Stimulated activated CD8-positive, alpha-beta memory T cell treated with anti-CD3 and anti-CD28 coated beads, Interleukin-7, amount 100 ng/mL, for 4 hours (primary cell): ENCODE measurements at regions not wholly inside any gene's neighbourhood (a gene's known extent, or its start where the extent isn't known, plus 50 kb on each side); places are given as distances from the start of the nearest gene placed in this dataset.
A peak's percentile ranks its signal among the peaks of the same experiment; 100 is the strongest.

Experiments used
- DNase-seq, 2 donors: peaks; one replicate each; pipeline ENCODE4 v3.0.0-alpha.2; 2020; ENCODE audit warnings: low read depth in 2 of 2

DNA sequence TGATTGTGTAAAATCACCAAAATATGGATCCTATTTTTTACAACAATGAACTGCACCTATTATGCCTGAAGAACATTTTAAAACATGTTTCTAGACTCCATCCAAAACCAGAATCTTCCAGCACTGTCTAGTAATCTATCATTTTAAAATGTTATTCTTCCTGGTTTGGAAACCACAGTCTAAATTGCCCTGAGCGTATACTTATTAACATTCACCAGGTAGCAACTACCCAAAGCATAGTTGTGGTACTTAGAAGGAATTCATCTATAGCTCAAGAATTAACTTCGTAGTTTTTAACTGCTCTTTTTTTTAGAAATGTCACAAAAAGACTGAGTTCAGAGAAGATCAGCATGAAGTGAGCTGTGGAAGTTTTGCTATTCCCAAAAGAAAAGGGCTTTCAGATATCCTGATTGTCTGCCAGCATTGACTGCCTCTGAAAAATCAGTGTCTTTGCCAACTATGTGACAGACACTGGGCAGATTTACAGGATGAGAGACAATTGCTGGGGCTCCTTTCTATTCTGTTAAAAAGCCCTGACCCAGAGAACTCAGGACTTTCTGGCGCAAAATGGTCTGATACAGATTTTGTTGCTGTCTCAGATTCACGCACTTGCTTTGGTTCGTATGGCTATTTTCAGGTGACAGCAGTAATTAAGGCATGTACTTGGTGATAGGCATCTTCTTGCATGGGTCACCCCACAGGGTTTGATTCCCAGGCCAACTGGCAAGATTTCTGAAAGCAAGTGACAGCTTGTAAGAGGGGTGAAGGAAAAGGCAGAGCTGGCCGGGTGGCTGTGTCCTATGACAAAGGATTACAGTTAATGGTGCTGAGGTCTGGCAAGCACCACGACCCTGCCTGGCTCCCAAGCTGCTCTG is 152.5 kb upstream of the RAI14 start:
- no peak for DNase-seq

DNA sequence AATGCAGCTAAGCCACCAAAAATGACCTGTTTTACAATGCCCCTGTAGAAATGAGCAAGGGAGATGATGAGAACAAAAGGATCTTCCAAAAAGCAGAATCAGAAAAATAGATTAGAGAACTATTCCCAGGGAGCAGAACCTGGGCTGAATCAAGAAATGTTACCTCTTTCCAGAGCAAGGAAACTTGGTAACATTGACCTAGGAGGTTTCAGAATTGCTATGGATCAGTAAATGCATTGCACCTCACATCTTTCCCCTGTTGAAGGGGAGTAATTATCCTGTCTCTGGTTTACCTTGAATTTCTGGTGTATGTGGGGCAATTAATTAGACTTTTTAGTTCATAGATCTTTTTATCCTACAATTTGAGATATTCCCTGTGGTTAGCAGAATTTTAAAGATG is 151.2 kb upstream of the RAI14 start:
- DNase-seq, result no peak

DNA sequence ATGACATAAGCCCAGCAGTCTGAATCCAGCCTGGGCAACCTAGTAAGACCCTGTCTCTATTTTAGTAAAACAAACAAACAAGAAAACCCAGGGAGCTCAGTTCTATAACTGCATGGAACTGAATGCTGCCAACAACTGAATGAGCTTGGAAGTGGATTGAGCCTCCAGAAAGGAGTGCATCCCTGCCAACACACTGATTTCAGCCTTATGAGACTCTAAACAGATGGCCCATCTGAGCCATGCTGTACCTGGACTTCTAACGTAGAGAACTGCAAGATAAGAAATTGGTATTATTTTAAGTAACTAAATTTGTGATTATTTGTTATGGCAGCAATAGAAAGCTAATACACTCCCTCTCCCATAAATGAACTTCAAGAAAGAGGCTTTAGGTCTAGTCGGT is 150.4 kb upstream of the RAI14 start:
- no peak for DNase-seq

DNA sequence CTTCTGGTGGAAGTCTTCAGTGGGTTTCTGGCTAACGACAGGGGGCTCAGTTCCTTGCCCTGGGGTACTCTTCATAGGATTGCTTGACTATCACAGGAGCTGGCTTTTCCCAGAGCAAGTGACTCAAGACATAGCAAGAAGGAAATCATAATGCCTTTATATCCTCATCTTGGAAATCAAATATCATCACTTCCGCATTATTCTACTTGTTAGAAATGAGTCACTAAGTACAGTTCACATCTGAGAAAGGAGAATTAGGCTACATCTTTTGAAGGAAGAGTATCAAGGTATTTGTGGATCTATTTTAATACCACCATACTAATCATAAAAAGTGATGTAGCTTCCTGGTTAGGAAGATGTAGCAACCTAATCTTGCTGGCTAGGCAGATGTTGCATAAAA is 148.2 kb upstream of the RAI14 start:
- DNase-seq, result no peak

DNA sequence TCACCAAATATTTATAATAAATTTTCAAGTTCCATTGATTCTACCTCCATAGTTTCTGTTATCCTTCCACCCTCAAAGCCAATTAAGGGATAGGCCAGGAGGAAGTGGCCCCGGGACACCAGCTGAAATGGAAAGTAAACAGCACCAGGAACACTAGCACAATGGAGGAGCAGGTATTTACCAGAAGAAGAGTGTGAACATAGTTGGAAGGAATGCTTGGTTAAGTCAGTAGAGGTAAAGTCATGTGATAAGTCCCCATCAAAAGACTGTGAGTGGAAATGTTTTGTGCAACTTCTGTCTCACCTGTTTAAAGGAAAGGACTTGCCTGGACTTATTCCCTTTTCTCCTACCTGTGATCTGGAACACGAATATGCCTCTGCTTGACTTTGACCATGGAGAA is 146.7 kb upstream of the RAI14 start:
- DNase-seq, result no peak

DNA sequence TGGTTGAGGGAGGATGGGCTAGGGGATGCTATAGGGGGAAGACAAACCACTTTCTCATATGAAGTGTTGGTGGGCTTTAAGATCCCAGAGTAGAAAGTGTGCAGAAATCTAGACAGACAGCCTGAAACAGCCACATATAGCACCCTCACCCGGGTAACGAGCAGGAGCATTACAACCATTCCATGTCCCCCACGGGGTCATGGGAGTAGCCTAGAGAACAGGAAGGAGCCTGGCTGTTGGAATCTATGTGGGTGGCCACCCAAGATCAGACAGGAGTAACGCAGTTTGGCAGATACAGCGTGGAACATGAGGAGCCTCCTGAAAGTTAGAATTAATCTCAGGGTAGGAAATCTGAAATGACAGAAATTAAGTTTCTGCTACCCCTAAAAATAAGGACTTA is 146.1 kb upstream of the RAI14 start:
- no peak for DNase-seq

DNA sequence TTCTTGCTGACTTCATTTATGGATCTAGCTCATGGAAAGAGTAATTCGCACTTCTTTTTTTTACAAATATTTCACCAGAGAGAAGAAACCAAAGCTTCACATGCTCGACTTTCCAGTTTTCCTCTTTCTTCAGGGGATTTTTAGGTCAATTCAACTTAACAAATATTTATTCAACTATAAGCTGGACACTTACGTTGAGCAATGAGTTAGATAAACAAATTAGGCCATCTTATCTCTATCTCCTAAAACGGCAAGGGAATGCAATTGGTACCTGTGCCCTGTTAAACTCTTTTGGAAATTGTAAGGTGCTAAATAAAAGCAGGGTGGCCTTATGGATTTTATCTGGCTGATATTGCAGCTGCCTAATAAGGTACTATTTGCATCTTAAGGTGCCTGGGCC is 145.1 kb upstream of the RAI14 start:
- DNase-seq, result no peak

DNA sequence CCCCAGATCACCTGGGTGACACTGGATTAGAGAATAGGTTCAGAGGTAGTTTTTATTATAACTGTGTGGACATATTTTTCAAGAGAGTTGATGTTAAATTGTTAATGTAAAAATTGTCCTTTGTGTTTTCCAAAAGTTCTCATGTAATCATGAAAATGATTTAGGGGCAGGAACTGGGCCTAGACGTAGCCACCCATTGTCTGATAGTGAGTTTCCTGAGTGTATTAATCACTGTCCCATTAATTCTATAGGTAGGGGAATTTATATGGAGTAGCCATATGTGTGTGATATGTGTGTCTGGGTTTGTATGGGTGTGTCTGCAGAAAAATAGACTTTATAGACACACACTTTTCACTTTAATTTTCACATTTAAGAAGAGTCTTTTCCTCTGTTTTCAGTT is 144.6 kb upstream of the RAI14 start:
- DNase-seq, result no peak

DNA sequence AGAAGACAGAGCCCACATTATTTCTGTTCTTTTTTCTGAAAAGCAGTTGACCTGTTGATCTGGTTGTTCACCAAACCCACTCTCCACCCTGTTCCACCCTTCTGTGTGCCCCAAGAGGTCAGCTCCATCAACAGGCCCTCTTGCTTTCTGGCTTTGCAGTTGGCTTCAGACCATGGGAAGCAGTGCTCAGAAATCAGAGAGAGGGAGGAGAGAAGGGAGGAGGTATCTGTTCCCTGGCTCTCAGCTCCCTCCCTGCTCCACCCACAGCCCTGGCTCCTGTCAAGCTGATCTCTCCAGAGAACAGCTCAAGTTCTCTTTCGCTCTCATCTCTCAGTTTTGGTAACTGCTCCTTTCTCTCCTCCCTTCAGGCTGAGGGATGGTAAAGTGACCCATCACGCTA is 144.2 kb upstream of the RAI14 start:
- DNase-seq, result no peak

DNA sequence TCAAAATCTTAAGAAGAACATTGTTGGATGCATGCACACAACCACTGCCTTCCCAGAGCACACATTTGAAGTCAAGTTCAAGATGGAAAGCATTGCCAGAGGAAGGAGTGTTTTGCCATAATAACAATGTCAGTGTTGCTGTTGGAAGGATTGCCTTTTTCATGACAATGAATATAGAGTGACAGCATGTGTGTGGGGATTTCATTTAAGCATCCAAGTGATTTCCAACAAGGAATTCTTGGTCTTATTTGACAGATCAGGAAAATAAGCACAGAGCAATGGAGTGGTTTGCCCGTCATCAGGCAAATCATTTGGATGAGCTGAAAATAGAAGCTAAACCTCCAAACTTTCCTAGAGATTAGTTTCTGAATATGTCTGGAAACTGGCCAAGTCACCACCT is 140.0 kb upstream of the RAI14 start:
- no peak for DNase-seq

DNA sequence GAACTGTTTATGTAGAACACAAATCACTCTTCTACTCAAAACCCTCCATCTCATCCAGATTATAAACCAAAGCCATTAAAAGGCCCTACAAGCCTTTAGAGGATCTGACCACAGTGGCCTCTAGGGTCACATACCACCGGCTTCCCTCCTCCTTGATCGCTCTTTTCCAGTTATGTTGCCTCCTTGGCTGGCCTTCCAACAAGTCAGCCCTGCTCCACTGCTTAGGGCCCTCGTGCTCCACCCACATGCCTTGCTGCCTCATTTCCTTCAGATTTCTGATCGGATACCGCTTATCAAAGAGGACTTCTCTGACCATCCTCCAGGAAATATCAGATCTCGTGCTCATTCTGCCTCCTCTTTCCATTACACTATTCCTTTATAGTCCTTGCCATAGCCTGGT is 139.4 kb upstream of the RAI14 start:
- DNase-seq, result no peak

DNA sequence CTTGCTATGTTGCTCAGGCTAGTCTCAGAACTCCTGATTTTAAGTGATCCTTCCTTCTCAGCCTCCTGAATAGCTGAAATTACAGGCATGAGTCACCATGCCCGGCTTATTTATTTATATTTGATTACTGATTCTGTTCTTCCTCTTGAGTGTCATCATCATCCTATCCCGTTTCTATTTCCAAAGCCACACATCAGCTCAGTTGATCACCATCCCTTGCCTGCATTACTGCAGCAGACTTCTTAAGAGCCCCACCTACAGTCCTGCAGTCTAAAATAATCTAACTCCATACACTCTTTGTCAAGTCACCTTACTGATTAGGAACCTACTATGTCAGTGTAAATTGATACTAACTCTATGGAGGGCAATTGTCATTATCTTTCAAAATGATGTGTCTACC is 138.9 kb upstream of the RAI14 start:
- DNase-seq, result no peak

DNA sequence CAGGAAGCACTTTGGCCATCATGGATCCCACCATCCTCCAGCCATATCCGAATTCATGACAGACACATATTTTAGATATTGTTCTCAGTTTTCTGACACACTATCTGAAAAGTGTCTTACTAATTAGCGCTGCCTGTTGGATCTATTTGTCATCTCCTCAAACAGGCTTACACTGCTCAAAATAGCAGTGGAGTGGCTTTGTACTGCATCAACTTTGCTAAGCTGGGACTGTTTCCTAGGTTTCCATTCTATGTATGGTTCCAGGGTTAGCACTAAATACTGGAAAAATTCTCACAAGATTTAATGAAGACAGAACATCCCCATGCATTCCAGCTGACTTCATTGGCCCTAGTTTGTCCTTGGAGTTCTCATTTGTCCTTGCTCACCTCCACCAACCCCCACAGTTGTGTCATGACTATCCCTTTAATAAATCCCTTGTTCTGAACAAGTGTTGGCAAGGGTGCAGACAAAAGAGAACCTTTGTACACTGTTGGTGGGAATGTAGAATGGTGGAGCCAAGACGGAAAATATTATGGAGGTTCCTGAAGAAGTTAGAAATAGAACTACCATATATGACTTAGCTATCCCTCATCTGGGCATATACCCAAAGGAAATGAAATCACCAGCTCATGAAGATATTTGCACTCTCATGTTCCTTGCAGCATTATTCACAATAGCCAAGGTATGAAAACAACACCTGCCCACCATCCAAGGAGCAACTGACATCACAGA is 136.5 kb upstream of the RAI14 start:
- DNase-seq, result no peak

DNA sequence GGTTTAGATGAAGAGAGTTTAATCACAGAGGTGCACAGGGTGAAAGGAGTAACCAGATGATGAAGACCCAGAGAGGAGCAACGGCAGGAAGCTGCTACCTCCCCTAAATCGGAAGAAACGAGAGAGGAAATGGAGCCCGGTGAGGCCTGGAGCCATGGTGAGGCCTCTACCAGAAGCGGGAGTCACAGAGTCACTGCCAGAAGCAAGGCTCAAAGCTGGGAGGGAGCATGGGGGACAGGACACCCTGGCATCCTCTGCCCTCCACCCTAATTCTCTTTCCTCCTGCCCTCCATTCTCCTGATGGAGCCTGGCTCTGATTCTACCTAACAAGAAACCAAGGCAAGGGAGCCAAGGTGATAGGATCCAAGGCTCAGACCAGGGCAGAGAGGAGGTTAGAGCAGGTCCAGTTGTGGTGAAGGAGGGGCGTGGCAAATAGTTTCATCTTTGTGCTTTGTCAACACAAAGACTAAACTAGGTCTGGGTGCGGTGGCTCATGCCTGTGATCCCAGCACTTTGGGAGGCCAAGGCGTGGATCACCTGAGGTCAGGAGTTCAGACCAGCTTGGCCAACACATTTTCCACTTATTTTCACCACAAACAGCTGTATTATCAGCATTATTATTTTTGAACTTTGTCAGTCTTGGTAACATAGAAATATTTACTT is 134.4 kb upstream of the RAI14 start:
- no peak for DNase-seq

DNA sequence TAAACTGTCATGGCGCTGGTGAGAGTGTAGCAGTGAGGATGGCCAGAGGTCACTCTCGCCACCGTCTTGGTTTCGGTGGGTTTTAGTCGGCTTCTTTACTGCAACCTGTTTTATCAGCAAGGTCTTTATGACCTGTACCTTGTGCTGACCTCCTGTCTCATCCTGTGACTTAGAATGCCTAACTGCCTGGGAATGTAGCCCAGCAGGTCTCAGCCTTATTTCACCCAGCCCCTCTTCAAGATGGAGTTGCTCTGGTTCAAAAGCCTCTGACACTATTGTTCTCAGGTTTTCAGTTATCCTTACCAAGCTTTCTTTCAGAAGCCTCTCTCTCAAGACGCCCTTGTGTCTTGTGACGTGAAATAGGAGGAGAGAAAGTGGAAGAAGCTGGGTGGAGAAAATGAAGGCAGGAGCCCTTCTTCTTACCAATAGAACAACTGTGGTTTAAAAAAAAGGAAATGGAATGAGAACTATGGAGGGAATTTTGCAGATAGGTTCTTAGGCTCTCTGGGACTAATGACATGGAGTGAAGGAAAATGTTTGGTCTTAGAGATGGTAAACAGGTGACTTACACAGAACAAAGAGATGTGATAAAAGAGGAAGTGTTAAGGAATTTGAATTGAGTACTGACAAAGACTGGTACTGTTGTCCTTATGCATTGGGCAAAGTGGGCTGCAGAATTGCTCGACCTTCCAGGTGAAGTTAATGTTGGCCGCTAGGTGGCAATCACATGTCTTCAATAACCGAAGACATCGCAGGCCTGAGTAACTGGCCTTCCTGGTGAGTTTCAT is 133.3 kb upstream of the RAI14 start:
- peak; percentile 8 to 22 for DNase-seq

DNA sequence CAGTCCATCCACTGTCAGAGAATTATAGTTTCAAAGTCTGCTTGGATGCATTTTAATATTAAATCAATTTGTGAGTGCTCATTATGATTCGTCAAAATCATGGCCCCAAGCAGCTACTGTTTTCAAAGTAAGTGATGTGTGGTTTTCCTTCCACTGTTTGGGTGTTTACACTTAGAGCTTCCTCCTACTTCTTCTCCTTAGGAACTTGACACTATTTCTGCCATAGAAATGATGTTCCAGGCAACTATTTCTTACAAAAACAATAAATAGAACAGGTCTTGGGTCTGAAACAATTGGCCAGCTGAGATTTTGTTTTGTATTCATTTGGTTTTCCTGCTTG is 132.8 kb upstream of the RAI14 start:
- no peak for DNase-seq

DNA sequence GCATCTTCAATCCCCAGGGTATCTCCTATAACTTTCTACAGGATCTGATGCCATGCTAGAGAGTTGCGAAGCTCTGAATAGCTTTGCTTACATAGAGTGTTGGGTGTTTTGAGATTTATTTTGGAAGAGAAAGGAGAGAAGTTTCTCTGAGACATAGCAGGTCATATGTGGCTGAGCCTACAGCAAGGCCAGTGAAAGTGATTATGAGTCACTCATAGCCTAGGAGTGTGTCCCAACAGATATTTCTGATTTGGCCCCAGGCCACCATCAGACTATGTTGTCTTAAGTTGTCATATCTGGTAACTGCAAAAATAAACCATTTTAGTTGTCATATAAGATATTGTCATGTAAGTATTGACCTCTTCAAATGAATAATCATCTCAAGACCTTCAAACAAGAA is 132.0 kb upstream of the RAI14 start:
- DNase-seq, result no peak

DNA sequence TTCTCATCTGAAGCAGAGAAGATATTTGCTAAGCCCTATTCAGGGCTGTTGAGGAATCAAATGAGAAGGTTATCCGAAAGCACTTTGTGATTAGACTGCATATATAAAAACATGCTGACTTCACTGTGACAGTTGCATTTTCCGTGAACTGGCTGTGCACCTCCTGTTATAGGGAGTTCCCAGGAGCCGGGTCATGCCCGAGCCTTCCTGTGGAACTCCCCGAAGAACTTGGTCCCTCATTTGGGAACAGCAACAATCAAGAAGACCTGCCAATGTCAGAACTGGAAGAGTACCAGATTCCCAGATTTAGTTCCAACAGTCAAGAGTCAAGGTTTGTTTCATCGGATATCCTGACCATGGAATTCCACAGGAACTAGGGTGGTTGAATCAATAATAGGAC is 130.4 kb upstream of the RAI14 start:
- no peak for DNase-seq

DNA sequence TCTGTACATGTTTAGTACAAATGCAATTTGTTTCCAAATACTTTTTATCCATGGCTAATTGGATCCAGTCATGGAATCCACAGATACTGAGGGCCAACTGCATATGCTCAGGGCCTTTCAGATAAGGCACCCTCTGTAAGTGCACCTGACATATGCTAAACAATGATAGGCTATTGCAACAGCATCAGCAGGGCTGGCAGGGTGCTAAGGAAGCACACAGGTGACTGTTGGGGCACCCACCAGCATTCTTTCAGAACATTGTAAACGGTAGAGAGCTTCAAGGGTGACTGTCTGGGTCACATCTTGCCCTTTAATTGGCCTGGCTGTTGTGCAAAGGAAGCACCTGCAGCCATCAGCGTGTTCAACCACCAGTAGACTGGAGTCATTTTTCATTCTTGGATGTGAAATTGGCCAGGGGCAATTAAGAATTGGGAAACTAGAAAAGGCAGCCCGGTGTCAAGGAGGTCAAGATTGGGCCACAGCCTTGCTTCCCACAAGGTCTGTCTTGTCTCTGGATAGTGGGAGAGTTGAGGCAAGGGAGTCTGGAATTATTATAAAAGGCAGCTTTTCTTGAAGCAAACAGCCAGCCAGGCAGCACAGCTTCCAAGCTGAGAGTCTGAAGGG is 129.3 kb upstream of the RAI14 start:
- no peak for DNase-seq

DNA sequence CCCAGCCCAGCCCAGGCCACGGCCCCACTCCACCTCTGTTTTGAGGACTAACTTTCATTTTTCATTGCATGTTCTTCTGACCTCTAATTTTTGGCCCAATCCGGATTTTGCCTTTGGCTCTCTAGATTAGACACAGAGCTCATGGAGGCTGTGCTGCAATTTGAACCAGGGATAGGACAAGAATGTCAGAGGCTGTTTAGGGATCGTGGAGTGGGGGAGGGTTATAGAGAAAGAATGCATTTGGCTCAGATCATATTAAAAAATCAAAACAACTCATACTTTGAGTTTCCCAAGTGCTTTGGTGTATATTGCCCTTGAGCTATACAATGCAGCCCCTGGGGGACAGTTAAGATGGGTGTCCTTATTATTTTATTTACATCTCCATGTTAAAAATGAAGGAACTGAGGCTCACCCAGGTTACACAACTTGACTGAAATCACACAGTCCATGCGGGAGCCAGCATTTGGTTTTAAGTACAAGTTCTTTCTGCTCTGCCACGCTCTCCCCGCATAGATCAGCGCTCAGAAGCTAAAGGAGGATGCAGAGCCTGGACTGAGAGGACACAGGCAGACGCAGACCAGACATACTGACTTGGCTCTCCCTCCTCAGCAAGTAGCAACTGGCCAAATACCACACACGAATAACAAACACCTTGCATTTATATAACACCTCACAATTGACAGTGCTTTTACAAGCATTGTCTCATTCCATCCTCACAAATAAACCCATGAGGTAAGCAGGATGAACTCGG is 126.4 kb upstream of the RAI14 start:
- no peak for DNase-seq

DNA sequence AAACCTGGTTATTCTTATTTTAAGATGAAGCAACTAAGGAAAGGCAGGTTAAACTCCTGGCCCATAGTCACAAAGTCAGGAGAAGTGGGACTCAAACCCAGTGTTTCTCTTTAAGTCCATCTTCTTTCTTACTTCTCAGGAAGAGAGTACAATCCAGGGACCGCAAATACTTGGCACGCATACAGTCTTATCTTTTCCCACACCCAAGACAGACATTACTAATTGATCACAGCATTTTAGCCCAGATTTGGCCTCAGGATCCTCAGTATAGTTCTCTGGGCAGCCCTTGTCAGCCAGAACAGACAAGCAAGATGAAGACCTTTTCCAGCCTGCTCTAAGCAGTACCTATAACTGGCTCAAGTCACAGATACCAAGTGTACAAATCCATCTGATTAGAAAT is 125.5 kb upstream of the RAI14 start:
- DNase-seq, result no peak
